Stimulated activated CD4-positive, alpha-beta T cell treated with anti-CD3 and anti-CD28 coated beads, TNF-alpha, amount 100 ng/mL, for 48 hours (primary cell): ENCODE measurements at regions not wholly inside any gene's neighbourhood (a gene's known extent, or its start where the extent isn't known, plus 50 kb on each side); places are given as distances from the start of the nearest gene placed in this dataset.

Experiments
- DNase-seq, 3 donors: peaks; one replicate each; pipeline ENCODE4 v3.0.0-alpha.2; 2020; ENCODE audit warnings: low read depth in 3 of 3

GRCh38 chr6:140071601-140072062, 697.2 kb upstream of the CITED2 start:
- no peak for DNase-seq

- no peak for DNase-seq
Observed at GRCh38 chr6:140070846-140071473, 696.5 kb upstream of the CITED2 start.

- no peak for DNase-seq
Observed at GRCh38 chr6:140069576-140069975, 695.1 kb upstream of the CITED2 start.

GRCh38 chr6:140068801-140069200, 694.4 kb upstream of the CITED2 start:
- no peak for DNase-seq

- no peak for DNase-seq
Observed at GRCh38 chr6:140064366-140064765, 689.9 kb upstream of the CITED2 start.

GRCh38 chr6:140063021-140063399, 688.6 kb upstream of the CITED2 start:
- no peak for DNase-seq

- DNase-seq = no peak
Observed at GRCh38 chr6:140062043-140063020, 687.9 kb upstream of the CITED2 start.

GRCh38 chr6:140061110-140062042, 686.9 kb upstream of the CITED2 start:
- DNase-seq = no peak

- no peak for DNase-seq
Observed at GRCh38 chr6:140059947-140060346, 685.5 kb upstream of the CITED2 start.

GRCh38 chr6:140058863-140059262, 684.4 kb upstream of the CITED2 start:
- no peak for DNase-seq

- no peak for DNase-seq
Observed at GRCh38 chr6:140052736-140053729, 678.6 kb upstream of the CITED2 start.

- no peak for DNase-seq
Observed at GRCh38 chr6:140051521-140052512, 677.4 kb upstream of the CITED2 start.

GRCh38 chr6:140050101-140050995, 675.9 kb upstream of the CITED2 start:
- no peak for DNase-seq

- no peak for DNase-seq
Observed at GRCh38 chr6:140049251-140049650, 674.8 kb upstream of the CITED2 start.

GRCh38 chr6:140048202-140048790, 673.8 kb upstream of the CITED2 start:
- no peak for DNase-seq

GRCh38 chr6:140047321-140047720, 672.9 kb upstream of the CITED2 start:
- no peak for DNase-seq

- DNase-seq = no peak
Observed at GRCh38 chr6:140046016-140046632, 671.7 kb upstream of the CITED2 start.
